Epidermal melanocyte (primary cell): ENCODE measurements at regions not wholly inside any gene's neighbourhood (a gene's known extent, or its start where the extent isn't known, plus 50 kb on each side); places are given as distances from the start of the nearest gene placed in this dataset.

Experiments used
- DNase-seq: peaks from one replicate; pipeline ENCODE4 v3.0.0; 2011; ENCODE audit warnings: low spot score; ENCODE audit not compliant: insufficient read length

DNA sequence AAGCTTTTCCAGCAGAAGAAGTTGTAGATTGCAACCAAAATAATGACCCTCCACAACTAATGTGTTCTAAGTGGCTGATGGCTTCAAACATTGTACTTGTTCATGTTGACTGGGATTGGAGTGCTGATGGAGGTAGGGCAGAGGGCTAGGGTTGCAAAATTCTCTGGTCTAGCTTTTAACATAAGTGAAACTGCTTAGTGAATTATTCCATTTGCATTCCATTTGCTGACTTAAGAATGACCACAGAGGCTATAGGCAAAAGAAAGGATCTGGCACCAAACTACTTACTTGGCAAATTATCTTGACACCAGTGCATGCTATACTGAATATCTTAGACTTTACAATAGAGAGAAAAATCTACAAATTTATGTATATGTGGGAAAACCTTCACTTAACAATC is 287.0 kb downstream of the FGF9 start:
- no peak for DNase-seq

DNA sequence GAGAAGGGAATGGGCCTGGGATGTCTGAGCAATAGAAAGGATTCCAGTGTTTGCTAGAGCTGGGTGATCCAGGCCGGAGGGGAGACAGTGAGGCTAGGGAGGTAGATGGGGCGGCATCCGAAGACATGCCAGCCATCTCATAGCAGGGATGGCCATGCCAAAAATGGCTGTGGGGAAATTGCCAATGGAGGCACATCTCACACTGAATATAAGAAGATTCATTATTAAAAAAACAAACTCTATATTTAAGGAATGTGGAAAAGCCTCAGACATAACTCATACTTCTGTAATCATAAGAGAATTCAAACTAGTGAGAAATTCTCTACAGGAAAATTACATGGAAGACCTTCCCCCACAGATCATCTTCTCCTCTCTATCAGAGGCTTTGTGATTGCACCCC is 289.2 kb downstream of the FGF9 start:
- DNase-seq = no peak

DNA sequence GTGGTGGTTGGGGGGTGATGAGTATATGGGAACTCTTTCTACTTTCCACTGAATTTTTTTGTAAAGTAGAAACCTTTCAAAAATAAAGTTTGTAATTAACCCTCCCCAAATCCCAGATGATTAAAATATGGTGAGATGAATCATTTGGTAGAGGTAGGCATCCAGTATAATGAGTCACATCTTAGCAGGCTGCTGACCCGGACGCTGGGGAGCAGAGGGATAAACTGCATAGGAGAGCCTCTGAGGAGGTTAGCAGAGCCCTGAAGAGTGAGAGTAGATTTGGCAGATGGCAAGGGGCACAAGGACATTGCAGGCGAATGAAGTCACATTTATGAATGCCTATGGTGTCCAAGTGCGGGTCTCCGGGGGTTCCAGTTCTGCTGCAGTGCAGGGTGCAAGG is 293.8 kb downstream of the FGF9 start:
- no peak for DNase-seq

DNA sequence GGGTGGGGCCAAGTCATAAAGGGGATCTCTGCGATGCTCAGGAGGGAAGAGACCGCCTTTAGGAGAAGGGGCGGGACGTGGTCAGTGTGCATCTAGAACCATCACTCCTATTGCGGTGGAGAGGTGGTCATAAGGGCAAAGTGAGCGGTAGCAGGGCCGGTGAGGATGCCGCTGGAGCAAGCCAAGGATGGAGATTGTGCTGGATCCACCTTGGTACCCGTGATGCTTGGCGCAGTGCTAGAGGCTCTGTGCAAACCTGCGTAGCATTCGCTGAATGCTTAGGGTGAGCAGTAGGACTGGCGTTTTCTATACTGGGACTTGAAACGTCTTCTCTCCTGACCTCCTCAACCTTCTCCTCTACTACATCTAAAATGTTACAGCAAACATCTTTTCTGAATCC is 294.2 kb downstream of the FGF9 start:
- DNase-seq = no peak

DNA sequence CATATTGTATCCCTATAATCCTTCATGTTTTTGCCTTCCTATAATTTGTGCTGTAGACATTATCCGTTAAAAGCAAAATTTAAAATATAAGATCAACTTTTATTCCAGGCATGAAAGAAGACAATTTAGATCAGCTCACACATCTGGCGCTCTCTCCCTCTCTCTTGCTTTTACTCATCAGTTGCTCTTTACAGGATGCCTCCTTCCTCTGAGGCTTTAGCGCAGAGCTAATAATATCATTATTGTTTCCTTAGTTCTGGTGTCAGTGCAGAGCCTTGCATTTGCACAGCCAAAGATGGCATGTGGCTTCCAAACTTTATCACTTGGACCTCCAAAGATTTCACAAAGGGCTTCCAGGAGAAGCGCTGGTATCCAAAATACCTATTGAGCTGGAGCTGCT is 295.1 kb downstream of the FGF9 start:
- DNase-seq = no peak

DNA sequence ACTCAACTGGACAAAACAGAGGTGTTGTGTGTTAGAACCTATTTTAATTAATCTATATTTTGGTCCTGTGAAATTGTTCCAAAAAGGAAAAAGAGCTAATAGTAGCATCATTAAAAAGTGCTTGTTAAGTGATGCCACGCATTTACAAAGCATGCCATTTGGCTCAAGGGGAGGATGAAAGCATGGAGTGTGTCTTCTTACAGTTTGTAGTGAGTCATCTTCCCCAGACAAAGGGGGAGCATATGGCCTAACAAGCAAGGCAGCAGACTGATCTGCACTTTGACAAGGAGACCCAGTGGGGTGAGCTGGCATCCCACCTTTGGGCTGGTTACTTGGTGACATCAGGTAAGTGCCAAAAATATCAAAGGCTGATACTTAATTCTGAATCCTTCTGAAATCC is 297.0 kb downstream of the FGF9 start:
- no peak for DNase-seq

DNA sequence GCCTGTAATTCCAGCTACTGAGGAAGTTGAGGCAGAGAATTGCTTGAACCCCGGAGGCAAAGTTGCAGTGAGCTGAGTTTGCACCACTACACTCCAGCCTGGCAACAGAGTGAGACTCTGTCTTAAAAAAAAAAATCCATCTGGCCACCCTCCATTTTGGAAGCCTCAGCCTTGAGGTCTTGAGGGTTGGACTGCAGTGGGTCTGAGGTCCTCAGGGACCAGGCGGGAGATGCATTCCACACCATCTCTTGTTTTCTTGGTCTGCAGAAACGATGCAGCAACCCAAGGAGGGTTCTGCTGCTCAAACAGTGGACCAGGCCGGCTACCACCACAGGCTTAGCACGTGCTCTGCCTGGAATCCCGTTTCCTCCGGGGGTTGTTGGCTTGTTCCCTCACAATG is 299.3 kb downstream of the FGF9 start:
- DNase-seq = no peak

DNA sequence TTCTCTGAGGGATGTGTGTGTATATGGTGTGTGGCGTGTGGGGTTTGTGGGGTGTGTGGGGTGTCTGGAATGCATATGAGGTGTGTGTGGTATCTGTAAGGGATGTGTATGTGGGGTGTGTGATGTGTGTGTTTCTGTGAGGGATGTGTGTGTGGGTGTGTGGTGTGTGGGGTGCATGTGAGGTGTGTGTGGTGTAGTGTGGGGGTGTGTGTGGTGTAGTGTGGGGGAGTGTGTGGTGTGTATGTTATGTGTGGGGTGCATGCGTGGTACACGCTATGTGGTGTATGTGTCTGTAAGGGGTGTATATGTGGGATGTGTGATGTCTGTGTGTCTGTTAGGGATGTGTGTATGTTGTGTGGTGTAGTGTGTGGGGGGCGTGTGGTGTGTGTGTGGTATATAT is 300.0 kb downstream of the FGF9 start:
- no peak for DNase-seq

DNA sequence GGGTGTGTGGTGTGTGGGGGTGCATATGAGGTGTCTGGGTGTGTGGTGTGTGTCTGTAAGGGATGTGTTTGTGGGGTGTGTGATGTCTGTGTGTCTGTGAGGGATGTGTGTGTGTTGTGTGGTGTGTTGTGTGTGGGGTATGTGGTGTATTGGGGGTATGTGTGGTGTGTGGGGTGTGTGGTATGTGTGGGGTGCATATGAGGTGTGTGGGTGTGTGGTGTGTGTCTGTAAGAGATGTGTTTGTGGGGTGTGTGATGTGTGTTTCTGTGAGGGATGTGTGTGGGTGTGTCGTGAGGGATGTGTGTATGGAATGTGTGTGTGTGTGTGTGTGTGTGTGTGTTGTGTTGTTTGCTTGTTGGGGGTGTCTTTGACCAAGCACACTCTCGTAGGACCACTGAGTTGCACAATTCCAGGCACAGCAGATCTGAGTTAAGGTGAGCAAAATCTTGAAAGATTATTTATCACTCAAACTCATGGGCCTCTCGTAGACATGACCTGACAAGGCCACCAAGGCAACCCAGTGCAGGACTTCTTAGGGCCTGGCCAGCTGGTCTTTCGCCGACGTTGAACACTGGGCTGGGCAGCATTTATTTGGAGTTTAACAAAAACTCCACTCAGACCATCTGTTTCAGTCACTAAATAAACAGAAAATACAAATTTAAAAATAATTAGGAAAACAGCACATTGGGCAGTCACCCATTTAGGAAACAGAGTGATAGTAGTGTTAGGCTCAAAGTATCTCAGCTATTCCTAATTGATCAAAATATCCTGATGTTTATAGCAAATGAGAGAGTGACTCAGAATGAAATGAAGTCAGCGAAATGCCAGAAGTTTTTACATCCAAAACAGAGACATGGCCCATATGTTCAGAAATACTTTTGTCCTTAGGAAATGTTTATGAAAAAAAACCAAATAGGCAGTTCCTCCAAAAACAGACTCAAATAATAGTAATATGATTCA is 301.1 kb downstream of the FGF9 start:
- no peak for DNase-seq

DNA sequence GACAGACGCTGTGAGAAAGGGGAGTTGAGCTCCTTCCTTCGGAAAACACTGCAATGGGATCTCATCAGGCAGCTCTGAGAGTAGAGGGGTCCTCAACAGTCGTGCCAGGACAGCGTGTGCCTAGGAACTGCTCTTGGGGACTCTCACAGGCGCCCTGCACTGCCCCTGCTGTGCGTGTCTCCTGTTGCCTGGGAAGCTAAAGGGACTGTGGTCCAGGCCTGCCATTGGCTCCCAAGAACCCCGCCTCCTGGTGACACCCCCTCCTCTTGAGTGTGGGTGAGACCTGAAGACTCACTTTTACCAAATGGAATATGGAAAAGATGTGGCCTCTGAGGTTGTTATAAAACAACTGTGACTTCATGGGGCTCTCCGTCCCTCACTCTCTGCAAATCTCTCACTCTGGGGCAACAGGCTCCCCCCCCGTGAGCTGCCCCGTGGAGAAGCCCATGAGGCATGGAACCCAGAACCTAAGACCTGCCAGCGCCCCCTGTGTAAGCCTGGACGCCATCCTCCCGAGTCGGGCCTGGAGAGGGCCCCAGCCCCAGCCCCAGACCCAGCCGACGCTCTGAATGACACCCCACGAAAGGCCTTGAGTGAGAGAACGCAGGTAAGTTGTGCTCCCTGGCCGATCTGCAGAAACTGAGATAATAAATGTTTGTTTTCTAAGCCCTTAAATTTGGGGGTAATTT is 302.7 kb downstream of the FGF9 start:
- DNase-seq = no peak

DNA sequence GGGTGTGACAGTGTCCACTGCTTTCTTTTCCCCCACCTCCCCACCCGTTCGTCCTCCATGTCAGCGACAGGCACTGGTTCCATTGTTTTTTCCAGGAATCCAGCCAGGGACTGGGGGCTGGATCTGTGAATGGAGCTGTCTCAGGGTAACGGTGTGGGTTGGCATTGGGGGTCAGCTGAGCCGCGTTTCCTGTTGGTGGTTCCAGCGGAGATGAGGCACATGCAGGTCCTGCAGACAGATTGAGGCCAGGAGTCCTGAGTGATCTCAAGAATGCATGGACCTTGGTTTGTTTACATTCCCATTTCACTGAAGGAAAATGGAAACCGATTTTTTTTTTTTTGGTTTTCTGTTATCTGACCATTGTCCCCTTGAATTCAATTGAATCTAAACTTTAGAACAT is 303.9 kb downstream of the FGF9 start:
- DNase-seq = no peak

DNA sequence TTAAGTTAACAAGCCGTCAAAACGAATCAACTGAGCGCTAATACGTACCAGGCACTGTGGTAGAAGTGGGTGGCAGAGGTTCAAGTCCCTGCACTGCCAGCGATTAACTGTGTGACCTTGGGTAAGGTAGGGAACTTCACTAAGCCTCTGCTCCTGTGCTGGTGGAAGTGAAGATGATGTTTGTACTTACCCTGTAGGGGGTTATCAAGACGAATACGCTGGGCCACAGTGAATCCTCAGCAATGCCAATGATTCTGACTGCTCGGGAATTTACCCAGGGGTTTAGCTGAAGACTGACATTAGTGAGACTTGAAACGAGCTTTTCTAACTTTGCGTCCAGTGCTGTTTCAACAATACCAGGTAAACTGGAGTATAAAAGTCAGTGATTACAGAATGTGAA is 305.3 kb downstream of the FGF9 start:
- DNase-seq = no peak

DNA sequence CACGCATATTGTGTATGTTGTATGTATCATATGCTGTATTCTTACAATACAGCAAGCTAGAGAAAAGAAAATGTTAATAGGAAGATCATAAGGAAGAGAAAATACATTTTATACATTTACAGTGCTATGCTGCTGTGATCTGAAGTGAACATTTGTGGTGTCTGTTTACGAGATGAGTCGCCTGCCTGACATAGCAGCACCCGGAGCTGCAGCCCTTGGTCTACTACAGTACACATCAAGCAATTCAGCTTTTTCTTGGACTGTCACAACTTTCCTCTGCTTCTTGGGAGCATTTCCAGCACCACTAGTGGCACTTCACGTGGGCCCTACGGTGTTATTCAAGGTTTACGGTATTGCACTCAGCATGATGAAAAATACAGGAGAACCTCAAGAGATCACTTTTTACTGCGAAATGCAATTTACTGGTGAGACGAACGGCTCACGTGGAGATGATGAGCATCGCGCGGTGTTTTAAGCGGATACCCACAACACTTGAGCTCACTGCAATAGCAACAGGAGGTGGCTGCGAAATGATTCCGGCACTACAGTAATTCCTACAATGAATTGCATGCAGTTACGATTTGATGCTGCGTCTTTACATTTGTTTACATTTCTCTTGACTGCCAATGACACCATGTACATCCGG is 308.4 kb downstream of the FGF9 start:
- DNase-seq = no peak

DNA sequence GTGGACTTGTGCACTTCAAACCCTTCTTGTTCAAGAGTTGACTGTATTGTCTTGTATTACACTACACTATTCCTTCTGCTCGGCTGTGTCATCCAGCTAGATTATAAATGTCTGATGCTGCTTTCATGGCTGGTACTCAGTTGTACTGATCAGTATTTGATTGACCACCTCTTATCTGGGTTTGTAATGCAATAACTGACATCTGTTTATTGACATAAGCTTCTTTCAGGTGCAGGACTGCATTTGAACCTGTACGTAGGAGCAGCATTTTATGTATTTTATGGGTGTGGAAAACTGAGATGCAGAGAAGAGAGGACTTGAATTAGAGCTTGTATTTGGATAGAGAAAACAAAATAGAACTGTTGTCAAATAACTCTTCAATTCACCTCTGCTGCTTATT is 309.2 kb downstream of the FGF9 start:
- DNase-seq = no peak

DNA sequence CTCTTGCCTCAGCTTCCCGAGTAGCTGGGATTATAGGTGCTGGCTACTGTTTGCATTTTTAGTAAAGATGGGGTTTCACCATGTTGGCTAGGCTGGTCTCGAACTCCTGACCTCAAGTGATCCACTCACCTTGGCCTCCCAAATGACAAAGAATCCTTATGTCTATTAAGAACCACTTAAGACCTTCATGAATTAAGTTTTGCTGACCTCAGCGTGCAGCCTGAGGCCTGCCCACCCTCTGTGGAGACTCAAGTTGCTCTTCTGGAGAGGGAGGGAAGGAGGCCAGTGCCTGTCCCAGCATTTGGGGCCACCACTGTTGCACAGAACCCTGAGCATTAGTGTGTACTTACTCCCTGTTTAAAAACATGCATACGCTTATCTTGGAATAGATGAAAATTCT is 313.3 kb downstream of the FGF9 start:
- no peak for DNase-seq

DNA sequence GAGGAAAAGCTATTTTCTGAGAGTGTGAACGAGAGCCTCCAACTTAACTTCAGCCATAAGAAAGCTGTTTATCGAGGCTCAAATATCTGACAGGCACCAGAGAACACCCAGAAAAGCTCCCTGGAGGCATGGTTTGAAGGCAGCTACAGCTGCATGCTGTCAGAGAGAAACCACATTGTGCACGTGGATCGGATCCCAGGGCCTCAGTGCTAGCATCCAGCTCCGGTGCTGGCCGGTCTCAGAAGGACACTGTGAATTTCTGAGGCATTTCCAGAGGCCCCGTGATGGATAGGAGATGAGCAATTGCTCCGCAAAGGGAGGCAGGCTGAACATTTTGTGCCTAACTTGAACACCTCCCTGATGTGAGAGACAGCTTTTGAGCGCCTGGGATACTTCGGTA is 315.7 kb downstream of the FGF9 start:
- no peak for DNase-seq

DNA sequence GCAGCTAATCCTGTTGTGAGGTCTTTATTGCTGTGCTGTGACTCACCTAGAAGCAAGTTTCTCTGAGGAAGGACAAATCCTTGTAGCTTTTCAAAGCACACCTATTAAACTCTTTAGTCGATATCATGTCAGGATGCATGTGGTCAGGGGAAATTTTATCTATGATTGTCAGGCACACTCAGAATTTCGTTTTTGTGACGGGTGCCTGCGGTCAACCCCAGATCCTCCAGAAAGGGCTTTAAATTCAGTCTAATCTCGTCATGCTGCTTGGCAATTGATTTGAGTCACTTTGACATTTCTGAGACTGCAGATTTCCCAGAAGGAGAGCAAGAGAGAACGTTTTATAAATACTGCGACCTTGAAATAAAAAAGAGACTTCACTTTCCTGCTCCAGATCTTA is 316.9 kb downstream of the FGF9 start:
- DNase-seq = no peak

DNA sequence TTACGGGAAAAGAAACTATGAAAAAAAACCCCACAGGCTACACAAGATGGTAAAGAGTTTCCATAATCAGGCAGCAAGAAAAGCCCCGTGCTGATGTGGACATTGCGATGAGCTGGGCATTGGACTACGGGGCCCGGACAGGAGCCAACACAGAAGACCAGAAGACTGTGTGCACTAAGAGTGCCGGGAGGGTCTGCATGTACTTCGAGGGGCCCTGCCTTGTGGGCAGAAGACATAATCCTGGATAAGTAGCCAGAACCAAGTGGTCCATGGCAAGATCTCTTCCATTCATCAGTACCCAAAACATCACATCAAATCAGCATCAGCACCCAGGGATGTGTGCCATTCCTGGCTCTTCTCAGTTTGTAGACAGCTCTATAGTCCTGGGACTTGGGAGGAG is 317.8 kb downstream of the FGF9 start:
- no peak for DNase-seq

DNA sequence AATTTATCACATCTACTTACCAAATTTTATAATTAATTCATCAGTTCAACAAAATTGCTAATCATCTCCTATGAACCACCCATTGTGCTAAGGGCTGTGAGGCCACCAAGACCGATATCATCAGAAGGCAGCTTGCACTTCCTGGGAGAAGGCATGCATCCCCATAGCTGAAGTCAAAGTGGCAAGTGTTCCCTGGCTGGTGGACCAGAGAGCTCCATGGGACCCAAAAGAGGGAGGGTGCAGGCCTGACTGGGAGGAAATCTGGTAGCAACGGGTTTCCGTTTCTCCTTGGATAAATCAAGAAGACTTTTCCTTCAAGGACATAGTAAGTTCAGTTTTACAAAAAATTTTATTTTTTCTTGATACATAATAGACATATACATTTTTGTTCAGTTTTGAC is 325.2 kb downstream of the FGF9 start:
- no peak for DNase-seq

DNA sequence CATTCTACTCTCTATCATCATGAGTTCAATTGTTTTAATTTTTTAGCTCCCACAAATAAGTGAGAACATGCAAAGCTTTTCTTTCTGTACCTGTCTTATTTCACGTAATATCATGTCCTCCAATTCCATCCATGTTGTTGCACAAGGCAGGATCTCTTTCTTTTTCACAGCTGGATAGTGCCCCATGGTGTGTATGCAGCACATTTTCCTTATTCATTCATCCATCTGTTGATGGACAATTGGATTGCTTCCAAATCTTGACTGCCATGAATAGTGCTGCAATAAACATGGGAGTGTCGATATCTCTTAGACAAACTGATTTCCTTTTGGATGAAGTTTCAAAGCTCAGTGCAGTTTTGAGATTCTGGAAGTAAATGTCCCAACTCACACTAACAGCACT is 326.9 kb downstream of the FGF9 start:
- no peak for DNase-seq

DNA sequence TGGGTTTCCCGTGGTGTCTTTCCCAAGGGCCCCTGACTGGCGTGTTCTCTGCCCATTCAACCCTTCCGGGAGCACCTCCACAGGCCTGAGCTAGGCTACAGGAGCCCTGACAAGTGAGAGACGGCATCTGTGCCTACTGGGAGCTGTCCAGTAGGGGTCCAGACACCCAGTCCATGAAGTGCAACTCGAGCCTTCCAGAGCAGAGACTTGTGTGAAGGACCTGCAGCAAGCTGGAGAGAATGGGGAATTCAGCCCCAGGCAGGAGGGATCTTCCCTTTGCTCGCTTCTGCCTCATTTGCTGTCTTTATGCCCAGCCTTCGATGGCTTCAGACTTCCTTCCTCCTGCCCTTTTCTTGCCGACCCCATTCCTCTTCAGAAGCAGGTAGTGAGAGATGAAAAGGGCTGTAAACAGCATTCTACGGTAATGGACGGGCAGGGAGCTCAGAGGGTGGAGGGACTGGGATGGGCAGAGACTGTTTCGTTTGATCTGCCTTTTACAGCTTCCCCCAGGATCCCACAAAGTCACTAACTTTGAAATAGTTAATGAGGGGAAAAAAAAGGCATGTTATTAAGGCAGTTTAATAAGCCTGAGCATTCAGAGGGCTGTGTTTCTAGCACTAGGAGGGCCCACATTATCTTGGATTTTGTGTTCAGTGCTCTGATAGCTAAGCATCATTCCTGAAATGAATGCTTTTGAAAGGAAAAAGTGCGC is 327.6 kb downstream of the FGF9 start:
- DNase-seq = no peak

DNA sequence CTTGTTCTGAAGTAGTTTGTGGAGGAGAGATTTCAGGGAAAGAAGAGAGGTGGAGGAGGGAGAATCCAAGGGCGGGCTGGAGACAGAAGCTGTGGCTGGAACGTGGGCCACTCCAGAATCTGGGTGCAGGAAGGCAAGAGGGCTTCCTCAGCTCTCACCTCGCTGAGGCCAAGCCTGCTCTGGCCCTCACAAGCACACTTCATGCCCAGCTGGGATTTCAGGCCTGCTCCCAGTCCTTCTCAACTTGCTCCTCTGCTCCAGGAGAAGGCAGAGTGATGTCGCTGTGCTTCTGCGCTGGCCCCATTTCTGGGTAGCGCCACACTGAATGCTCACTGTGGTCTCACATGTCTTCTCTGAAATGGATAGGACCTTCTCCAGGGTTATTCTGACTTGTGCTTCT is 328.8 kb downstream of the FGF9 start:
- no peak for DNase-seq
